ENCODE measurements at regions not wholly inside any gene's neighbourhood (a gene's known extent, or its start where the extent isn't known, plus 50 kb on each side); places are given as distances from the start of the nearest gene placed in this dataset.

DNA sequence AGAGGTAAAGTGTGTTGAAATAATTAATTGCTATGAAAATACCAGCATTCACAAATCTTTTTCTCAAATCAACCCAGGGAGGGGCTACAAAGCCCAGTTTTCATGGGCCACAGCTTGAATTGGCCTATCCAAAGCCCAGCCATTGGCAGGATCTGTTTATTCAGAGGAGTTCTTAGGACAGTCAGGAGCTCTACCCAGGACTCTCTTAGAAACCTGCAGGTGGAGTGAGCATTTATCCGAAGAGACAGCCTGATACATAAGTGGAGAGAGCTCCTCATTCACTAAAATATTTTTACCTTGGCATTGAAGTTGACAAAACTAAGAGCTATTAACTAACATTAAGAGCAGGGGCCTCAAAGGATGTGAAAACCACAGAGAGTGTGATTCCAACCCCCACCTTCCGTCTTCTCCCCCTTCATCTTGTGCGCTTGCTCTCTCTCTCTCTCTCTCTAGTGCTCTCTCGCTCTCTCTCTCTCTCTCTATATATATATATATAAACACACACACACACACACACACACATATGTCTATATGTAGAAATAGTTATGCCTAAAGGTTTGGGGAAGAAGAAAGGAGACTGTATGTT, 315.5 kb downstream of the SNAPC1 start:
- H3K79me2 ChIP-seq (ENCODE audit: insufficient read depth, low read length) = no peaks in the 10 kb centered on the region
- DNase-seq = peak; percentile 79
- no peaks in the 10 kb centered on the region for H3K36me3 ChIP-seq (ENCODE audit: insufficient read depth, low read length)
- no peaks in the 10 kb centered on the region for H4K20me1 ChIP-seq (ENCODE audit: insufficient read depth, low read length)
- H3K4me1 ChIP-seq (ENCODE audit: insufficient read depth, low read length) = peaks cover 25% of the 10 kb centered on the region
- H3K4me3 ChIP-seq (ENCODE audit: low read depth in 1 of 2, low read length in 2 of 2) = no peak overlapping the region
- no peaks in the 10 kb centered on the region for H3K27me3 ChIP-seq (ENCODE audit: insufficient read depth, low read length, poor library complexity)
- peak; percentile 94 for ATAC-seq (ENCODE audit: insufficient read depth, low read depth)
- H3K27ac ChIP-seq (ENCODE audit: low read length) = peak overlapping the region; percentile 44
- no peak overlapping the region for H3K9ac ChIP-seq (ENCODE audit: low read depth, low read length)
- peak overlapping the region; percentile 37 for H3K4me2 ChIP-seq (ENCODE audit: insufficient read depth, low read length)
- no peak overlapping the region for H2AFZ ChIP-seq (ENCODE audit: low read depth, low read length)
- H3K9me3 ChIP-seq (ENCODE audit: insufficient read depth, low read length, severe bottlenecking) = no peaks in the 10 kb centered on the region
- no peak for TF ChIP-seq EZH2 (IDR thresholded peaks at IDR 0.05; ENCODE audit: borderline replicate concordance, low read depth, low read length, severe bottlenecking)
- TF ChIP-seq, protein P1, sequence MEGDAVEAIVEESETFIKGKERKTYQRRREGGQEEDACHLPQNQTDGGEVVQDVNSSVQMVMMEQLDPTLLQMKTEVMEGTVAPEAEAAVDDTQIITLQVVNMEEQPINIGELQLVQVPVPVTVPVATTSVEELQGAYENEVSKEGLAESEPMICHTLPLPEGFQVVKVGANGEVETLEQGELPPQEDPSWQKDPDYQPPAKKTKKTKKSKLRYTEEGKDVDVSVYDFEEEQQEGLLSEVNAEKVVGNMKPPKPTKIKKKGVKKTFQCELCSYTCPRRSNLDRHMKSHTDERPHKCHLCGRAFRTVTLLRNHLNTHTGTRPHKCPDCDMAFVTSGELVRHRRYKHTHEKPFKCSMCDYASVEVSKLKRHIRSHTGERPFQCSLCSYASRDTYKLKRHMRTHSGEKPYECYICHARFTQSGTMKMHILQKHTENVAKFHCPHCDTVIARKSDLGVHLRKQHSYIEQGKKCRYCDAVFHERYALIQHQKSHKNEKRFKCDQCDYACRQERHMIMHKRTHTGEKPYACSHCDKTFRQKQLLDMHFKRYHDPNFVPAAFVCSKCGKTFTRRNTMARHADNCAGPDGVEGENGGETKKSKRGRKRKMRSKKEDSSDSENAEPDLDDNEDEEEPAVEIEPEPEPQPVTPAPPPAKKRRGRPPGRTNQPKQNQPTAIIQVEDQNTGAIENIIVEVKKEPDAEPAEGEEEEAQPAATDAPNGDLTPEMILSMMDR (IDR thresholded peaks at IDR 0.05; ENCODE audit: borderline replicate concordance, extremely low read depth, low read length, poor library complexity, severe bottlenecking) = no peak

DNA sequence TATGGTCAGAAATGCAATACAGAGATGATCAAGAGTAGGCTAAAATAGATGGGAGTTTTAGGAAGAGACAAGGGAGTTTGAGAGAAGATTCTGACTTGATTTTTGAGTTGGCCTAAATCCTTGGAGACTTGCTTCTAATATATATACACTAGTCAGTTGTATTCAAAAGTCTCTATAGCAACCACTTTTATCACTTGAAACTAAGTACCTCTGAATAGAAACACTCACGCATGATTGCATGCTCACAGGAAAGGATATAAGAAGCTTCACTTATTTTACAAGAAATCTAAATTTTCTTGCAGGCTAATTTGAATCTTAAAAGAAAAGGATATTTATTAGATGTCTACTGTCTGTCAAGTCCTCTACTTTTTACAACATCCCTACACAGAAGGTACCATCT, 316.8 kb downstream of the SNAPC1 start:
- H3K4me3 ChIP-seq (ENCODE audit: low read depth in 1 of 2, low read length in 2 of 2) = no peak overlapping the region
- no peaks in the 10 kb centered on the region for H3K27me3 ChIP-seq (ENCODE audit: insufficient read depth, low read length, poor library complexity)
- no peaks in the 10 kb centered on the region for H3K79me2 ChIP-seq (ENCODE audit: insufficient read depth, low read length)
- H2AFZ ChIP-seq (ENCODE audit: low read depth, low read length) = no peak overlapping the region
- TF ChIP-seq, protein P1 (IDR thresholded peaks at IDR 0.05; ENCODE audit: borderline replicate concordance, extremely low read depth, low read length, poor library complexity, severe bottlenecking) = no peak
- no peak for TF ChIP-seq EZH2 (IDR thresholded peaks at IDR 0.05; ENCODE audit: borderline replicate concordance, low read depth, low read length, severe bottlenecking)
- H3K9ac ChIP-seq (ENCODE audit: low read depth, low read length) = no peak overlapping the region
- DNase-seq (no peak), ATAC-seq (ENCODE audit: insufficient read depth, low read depth) (no peak)
- no peak overlapping the region for H3K27ac ChIP-seq (ENCODE audit: low read length)
- H3K9me3 ChIP-seq (ENCODE audit: insufficient read depth, low read length, severe bottlenecking) = no peaks in the 10 kb centered on the region
- no peaks in the 10 kb centered on the region for H3K36me3 ChIP-seq (ENCODE audit: insufficient read depth, low read length)
- peaks cover 25% of the 10 kb centered on the region for H3K4me1 ChIP-seq (ENCODE audit: insufficient read depth, low read length)
- H3K4me2 ChIP-seq (ENCODE audit: insufficient read depth, low read length) = no peak overlapping the region
- H4K20me1 ChIP-seq (ENCODE audit: insufficient read depth, low read length) = no peaks in the 10 kb centered on the region

- no peak for DNase-seq
- no peak for ATAC-seq (ENCODE audit: insufficient read depth, low read depth)
- H3K4me1 ChIP-seq (ENCODE audit: insufficient read depth, low read length) = peaks cover 24% of the 10 kb centered on the region
- H3K9ac ChIP-seq (ENCODE audit: low read depth, low read length) = no peak overlapping the region
- H3K79me2 ChIP-seq (ENCODE audit: insufficient read depth, low read length) = no peaks in the 10 kb centered on the region
- no peaks in the 10 kb centered on the region for H3K36me3 ChIP-seq (ENCODE audit: insufficient read depth, low read length)
- no peaks in the 10 kb centered on the region for H4K20me1 ChIP-seq (ENCODE audit: insufficient read depth, low read length)
- H3K9me3 ChIP-seq (ENCODE audit: insufficient read depth, low read length, severe bottlenecking) = no peaks in the 10 kb centered on the region
- no peak overlapping the region for H3K4me2 ChIP-seq (ENCODE audit: insufficient read depth, low read length)
- no peak overlapping the region for H2AFZ ChIP-seq (ENCODE audit: low read depth, low read length)
- no peaks in the 10 kb centered on the region for H3K27me3 ChIP-seq (ENCODE audit: insufficient read depth, low read length, poor library complexity)
- no peak overlapping the region for H3K4me3 ChIP-seq (ENCODE audit: low read depth in 1 of 2, low read length in 2 of 2)
- TF ChIP-seq, protein P1 (IDR thresholded peaks at IDR 0.05; ENCODE audit: borderline replicate concordance, extremely low read depth, low read length, poor library complexity, severe bottlenecking) = no peak
- TF ChIP-seq EZH2 (IDR thresholded peaks at IDR 0.05; ENCODE audit: borderline replicate concordance, low read depth, low read length, severe bottlenecking) = no peak
- H3K27ac ChIP-seq (ENCODE audit: low read length) = no peak overlapping the region
Measured at GRCh38 chr14:62081012-62081612, 318.9 kb downstream of the SNAPC1 start.
